Lung (tissue), 11 donors: ENCODE measurements at regions not wholly inside any gene's neighbourhood (a gene's known extent, or its start where the extent isn't known, plus 50 kb on each side); places are given as distances from the start of the nearest gene placed in this dataset.

Experiments used
- ATAC-seq: fragments of 200-7000 bp; cut with Tn5 transposase; one replicate; pipeline ENCODE4 v1.9.1; 2020; ENCODE audit warnings: moderate number of reproducible peaks; ENCODE audit not compliant: insufficient read depth, low FRiP score
- DNase-seq, 3 donors: peaks; one replicate each; pipeline ENCODE4 v3.0.0-alpha.2; 2013 to 2017
- H3K27ac ChIP-seq, 2 donors: one replicate each; pipeline ENCODE4 v1.5.1; 2013; ENCODE audit warnings: mild to moderate bottlenecking in 2 of 2, moderate library complexity in 2 of 2, control low read depth in 1 of 2, inconsistent platforms in 1 of 2, low read depth in 1 of 2, low read length in 1 of 2
- H3K27me3 ChIP-seq, 3 donors: one replicate each; pipeline ENCODE4 v1.5.1; 2013; ENCODE audit warnings: low read length in 2 of 3; ENCODE audit not compliant: control insufficient read depth in 3 of 3, insufficient read depth in 3 of 3
- H3K36me3 ChIP-seq, 4 donors: one replicate each; pipeline ENCODE4 v1.5.1; 2013; ENCODE audit warnings: low read length in 4 of 4, mild to moderate bottlenecking in 1 of 4, moderate library complexity in 1 of 4; ENCODE audit not compliant: control insufficient read depth in 4 of 4, insufficient read depth in 4 of 4
- H3K4me1 ChIP-seq, 5 donors: one replicate each; pipeline ENCODE4 v1.5.1; 2013; ENCODE audit warnings: low read length in 5 of 5, mild to moderate bottlenecking in 2 of 5, moderate library complexity in 1 of 5; ENCODE audit not compliant: control insufficient read depth in 5 of 5, insufficient read depth in 5 of 5
- H3K4me3 ChIP-seq: one replicate; pipeline ENCODE4 v1.5.1; 2013; ENCODE audit warnings: mild to moderate bottlenecking, control low read depth, moderate library complexity
- H3K9ac ChIP-seq, 2 donors: one replicate each; pipeline ENCODE4 v1.5.1; 2013; ENCODE audit warnings: low read length in 2 of 2, control low read depth in 1 of 2; ENCODE audit not compliant: insufficient read depth in 1 of 2
- H3K9me3 ChIP-seq, 4 donors: one replicate each; pipeline ENCODE4 v1.5.1; 2013; ENCODE audit warnings: low read length in 3 of 4, mild to moderate bottlenecking in 1 of 4, moderate library complexity in 1 of 4; ENCODE audit not compliant: control insufficient read depth in 4 of 4, insufficient read depth in 3 of 4
- CTCF ChIP-seq: IDR thresholded peaks from 2 replicates; pipeline ENCODE4 v1.5.1; 2012; ENCODE audit warnings: mild to moderate bottlenecking; ENCODE audit errors: control extremely low read depth, extremely low read depth
- WGBS, 2 donors: extraction: QIAGEN DNeasy Blood & Tissue Kit; methylation state at CpG; one replicate each; pipeline ENCODE4 v1.1.7; 2013; 5-methylcytosine and 5-hydroxymethylcytosine counted together
- donor health status: control.
- donor health status: control.
- donor health status: Bipolar disorder and iron deficiency.
- donor health status: healthy.
- donor health status: DM: yes; HTN: yes; CAD: no.

GRCh38 chr2:12813166-12813565 lies 96.4 kb downstream of the TRIB2 start:
- no peak for ATAC-seq

GRCh38 chr2:12816379-12817306 lies 99.9 kb downstream of the TRIB2 start:
- no peak for ATAC-seq
- H3K4me1 ChIP-seq = peaks cover 0 to 34% (median 18%) of the 10 kb centered on the region in 5 donors
- H3K27me3 ChIP-seq = no peaks in the 10 kb centered on the region
- DNase-seq = no peak
- TF ChIP-seq CTCF = no peak
- no peak overlapping the region for H3K27ac ChIP-seq
- no peaks in the 10 kb centered on the region for H3K9me3 ChIP-seq
- H3K9ac ChIP-seq = no peak overlapping the region
- no peaks in the 10 kb centered on the region for H3K36me3 ChIP-seq
- H3K4me3 ChIP-seq = no peak overlapping the region
- 87 to 92% methylated on average over 4 of the region's 4 CpGs for WGBS, 2 donors

More at GRCh38 chr2:12813166-12813565, 96.4 kb downstream of the TRIB2 start:
- Histone ChIP-seq H3K4me1 (peaks cover 0 to 26% (median 3%) of the 10 kb centered on the region in 5 donors), H3K9me3 (peaks cover 0 to 3% (median 0%) of the 10 kb centered on the region in 4 donors), H3K4me3 (no peak overlapping the region), H3K27me3 (no peaks in the 10 kb centered on the region), H3K36me3 (no peaks in the 10 kb centered on the region), H3K27ac (no peak overlapping the region), H3K9ac (no peak overlapping the region)
- no peak for DNase-seq
- no peak for TF ChIP-seq CTCF

- WGBS, 2 donors = 89 to 94% methylated on average over 3 of the region's 3 CpGs
These were observed 101.1 kb downstream of the TRIB2 start for GRCh38 chr2:12817870-12818269.

More at GRCh38 chr2:12817870-12818269, 101.1 kb downstream of the TRIB2 start:
- Histone ChIP-seq H3K4me1 (peaks cover 0 to 34% (median 18%) of the 10 kb centered on the region in 5 donors), H3K27ac (peak overlapping the region; percentile 76 to 97), H3K9ac (no peak overlapping the region), H3K9me3 (no peaks in the 10 kb centered on the region), H3K4me3 (no peak overlapping the region), H3K36me3 (no peaks in the 10 kb centered on the region), H3K27me3 (no peaks in the 10 kb centered on the region)
- no peak for TF ChIP-seq CTCF
- no peak for DNase-seq
- no peak for ATAC-seq
